NCI-H1105 treated with DMSO at 0.1 percent for 48 hours (cell line): ENCODE measurements at regions not wholly inside any gene's neighbourhood (a gene's known extent, or its start where the extent isn't known, plus 50 kb on each side); places are given as distances from the start of the nearest gene placed in this dataset.
"Not testable (repeated sequence)": the region's sequence is repeated elsewhere in the genome, so short reads cannot be mapped to it uniquely, and the experiment has no call there.

Experiments
- DNase-seq: peaks from one replicate; lab custom pipeline; 2025; lab: John Stamatoyannopoulos, UW

GRCh38 chr10:94125856-94126255, 132.1 kb downstream of the PLCE1 start:
- no peak for DNase-seq

GRCh38 chr10:94129393-94130130, 135.8 kb downstream of the PLCE1 start:
- no peak for DNase-seq

GRCh38 chr10:94131885-94132284, 138.2 kb downstream of the PLCE1 start:
- DNase-seq: no peak

DNA sequence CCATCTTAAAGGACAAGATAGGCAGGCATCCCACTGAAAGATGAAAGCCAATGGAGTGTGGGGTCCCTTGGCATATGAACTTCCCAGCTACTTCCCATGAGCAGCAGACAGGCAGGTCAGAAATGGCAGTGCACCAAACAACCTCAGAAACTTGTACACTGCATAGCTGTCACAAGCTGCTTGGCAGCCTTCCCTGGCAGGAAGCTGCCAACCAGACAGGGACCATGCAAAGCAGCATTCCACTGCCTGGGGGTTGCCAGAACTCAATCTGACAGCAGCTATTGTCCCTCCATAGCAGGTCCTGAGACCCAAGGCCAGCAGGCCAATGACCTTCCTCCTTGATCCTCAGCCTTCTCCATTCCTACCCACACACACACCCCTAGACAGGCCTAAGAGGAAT, 139.5 kb downstream of the PLCE1 start:
- no peak for DNase-seq

- DNase-seq: no peak
Observed at GRCh38 chr10:94137747-94138146, 144.0 kb downstream of the PLCE1 start.

DNA sequence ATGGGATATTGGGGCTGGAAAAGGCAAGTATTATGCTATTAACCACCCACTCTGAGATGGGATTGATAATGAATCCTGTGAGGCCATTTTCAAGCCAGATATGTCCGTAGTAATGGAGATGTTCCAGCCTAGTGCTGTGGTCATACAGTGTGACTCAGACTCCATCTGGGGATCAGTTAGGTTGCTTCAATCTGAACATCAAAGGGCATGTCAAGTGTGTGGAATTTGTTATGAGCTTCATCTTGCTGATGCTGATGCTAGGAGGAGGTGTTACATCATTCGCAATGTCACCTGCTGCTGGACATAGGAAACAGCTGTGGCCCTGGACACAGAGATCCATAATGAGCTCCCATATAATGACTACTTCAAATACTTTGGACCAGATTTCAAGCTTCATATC, 144.7 kb downstream of the PLCE1 start:
- no peak for DNase-seq

GRCh38 chr10:94143261-94143660, 149.5 kb downstream of the PLCE1 start:
- DNase-seq: no peak

- DNase-seq: no peak
Observed at GRCh38 chr10:94146313-94146712, 152.6 kb downstream of the PLCE1 start.

- no peak for DNase-seq
Observed at GRCh38 chr10:94146746-94147145, 153.0 kb downstream of the PLCE1 start.

DNA sequence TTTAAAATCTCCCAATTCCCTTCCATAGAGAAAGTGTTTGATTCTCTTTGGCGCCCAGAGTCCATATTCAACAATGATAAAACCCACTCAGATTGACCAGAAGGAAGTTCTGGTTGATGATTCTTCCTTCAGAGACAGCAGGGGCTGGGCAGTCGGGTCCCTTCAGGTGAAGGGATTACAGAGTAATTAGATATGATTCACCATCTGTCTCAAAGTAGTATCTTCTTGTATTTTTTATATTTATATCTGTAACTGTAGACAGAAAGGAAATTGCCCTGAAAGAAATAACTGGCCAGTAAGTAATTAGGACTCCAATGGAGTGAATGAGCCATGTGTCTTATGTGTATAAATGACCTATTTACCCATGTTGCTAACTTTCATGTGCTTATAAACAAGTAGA, 156.0 kb downstream of the PLCE1 start:
- DNase-seq: no peak

DNA sequence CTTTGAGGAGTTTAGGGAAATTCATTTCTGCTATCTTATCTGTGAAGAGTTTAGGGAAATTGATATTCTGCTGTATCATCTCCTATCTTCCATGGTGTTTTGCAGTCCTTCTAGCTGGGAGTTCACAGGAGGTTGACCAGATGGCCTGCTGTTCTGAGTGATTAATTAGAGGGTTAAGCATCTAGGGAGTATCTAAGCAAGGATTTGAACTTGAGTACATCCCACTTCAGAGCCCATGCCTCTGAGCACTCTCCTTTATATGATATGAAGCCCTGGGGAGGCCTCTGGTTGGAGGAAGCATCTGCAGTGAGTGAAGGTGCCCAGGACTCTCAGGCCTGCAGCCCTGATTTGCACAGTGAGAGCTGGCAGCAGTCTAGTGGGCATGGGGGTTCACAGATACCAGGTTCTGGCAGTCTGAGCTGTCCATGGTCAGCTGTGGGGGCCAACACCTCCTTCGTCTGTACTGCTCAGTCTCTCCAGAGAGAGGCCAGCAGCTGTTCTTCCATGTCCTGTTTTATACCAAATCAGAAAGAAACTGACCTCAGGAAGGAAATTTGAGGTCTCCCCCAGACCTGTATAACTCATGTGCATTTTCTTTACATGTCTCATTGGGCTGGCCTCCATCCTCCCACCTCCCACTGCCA, 156.9 kb downstream of the PLCE1 start:
- no peak for DNase-seq

- DNase-seq: no peak
Observed at GRCh38 chr10:94155722-94156271, 162.1 kb downstream of the PLCE1 start.

- no peak for DNase-seq
Observed at GRCh38 chr10:94156453-94156852, 162.7 kb downstream of the PLCE1 start.

- DNase-seq: not testable (repeated sequence)
Observed at GRCh38 chr10:94165158-94165611, 171.5 kb downstream of the PLCE1 start.

- DNase-seq: no peak
Observed at GRCh38 chr10:94172332-94172731, 178.6 kb downstream of the PLCE1 start.

GRCh38 chr10:94173594-94173993, 179.9 kb downstream of the PLCE1 start:
- no peak for DNase-seq

DNA sequence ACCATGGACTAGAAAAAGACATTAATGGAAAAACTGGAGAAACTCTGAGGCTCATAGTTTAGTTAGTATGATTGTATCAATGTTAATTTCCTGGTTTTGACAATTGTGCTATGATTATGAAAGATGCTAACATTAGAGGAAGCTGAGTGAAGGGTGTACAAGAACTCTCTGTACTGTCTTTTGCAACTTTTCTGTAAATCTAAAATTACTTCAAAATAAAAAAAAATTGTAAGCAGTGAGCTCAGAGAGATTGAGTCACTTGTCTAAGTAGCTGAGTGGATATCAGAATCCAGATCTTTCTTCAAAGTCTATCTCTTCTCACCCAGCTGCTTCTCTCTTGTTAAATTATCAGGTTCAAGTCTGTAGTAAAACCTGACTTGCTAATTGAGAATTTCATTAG, 181.1 kb downstream of the PLCE1 start:
- no peak for DNase-seq

GRCh38 chr10:94178475-94179253, 184.1 kb downstream of the NOC3L start:
- DNase-seq: no peak

GRCh38 chr10:94180576-94180975, 182.2 kb downstream of the NOC3L start:
- no peak for DNase-seq

GRCh38 chr10:94183666-94184264, 179.0 kb downstream of the NOC3L start:
- DNase-seq: no peak

GRCh38 chr10:94186722-94187121, 176.0 kb downstream of the NOC3L start:
- peak; percentile 41 for DNase-seq

GRCh38 chr10:94192333-94192732, 170.4 kb downstream of the NOC3L start:
- DNase-seq: no peak
